PC-9 (cell line): ENCODE measurements at regions not wholly inside any gene's neighbourhood (a gene's known extent, or its start where the extent isn't known, plus 50 kb on each side); places are given as distances from the start of the nearest gene placed in this dataset.

Experiments used
- BruUV-seq: library from RNA; stranded (reverse); fragments of 400-500 nt; replicated peaks from 2 replicates; lab custom pipeline; 2021; lab: Mats Ljungman, UMichigan
- CTCF ChIA-PET: fragments of 300-600 bp; sonication (Branson Sonifier 250); formaldehyde crosslinking; loops from one replicate; lab custom pipeline; 2022; ENCODE audit warnings: antibody characterized with exemption; lab: Charles Lee
- POLR2A ChIA-PET: fragments of 300-600 bp; sonication (Branson Sonifier 250); formaldehyde crosslinking; loops from one replicate; lab custom pipeline; 2022; ENCODE audit warnings: antibody characterized with exemption; ENCODE audit not compliant: unreplicated experiment; lab: Charles Lee
- DNase-seq, 2 experiments: peaks; one replicate each; pipeline versions ENCODE4 v3.0.0 to v3.0.0-alpha.2; 2015 to 2022; ENCODE audit warnings: mixed read lengths in 1 of 2
- H2AFZ ChIP-seq: fragments of 200-600 bp; sonication (generic); 2 replicates; pipeline ENCODE4 v1.8.1; 2017; ENCODE audit warnings: antibody characterized with exemption
- H3F3A ChIP-seq: fragments of 200-600 bp; sonication (generic); 2 replicates; pipeline ENCODE4 v1.8.1; 2017; ENCODE audit warnings: antibody characterized with exemption, mild to moderate bottlenecking, low read depth; ENCODE audit not compliant: insufficient read depth
- H3K27ac ChIP-seq: fragments of 200-600 bp; sonication (generic); 2 replicates; pipeline ENCODE4 v1.6.1; 2016; ENCODE audit warnings: mixed run types
- H3K27me3 ChIP-seq: fragments of 200-600 bp; sonication (generic); 2 replicates; pipeline ENCODE4 v1.6.1; 2016; ENCODE audit warnings: low read depth, mixed run types; ENCODE audit not compliant: insufficient read depth
- H3K36me3 ChIP-seq: fragments of 200-600 bp; sonication (generic); 2 replicates; pipeline ENCODE4 v1.6.1; 2016; ENCODE audit warnings: low read depth, mixed run types
- H3K4me1 ChIP-seq: fragments of 200-600 bp; sonication (generic); replicated peaks from 2 replicates; pipeline ENCODE4 v1.6.1; 2016; ENCODE audit warnings: mixed run types; ENCODE audit not compliant: insufficient read depth
- H3K4me2 ChIP-seq: fragments of 200-600 bp; sonication (generic); 2 replicates; pipeline ENCODE4 v1.6.1; 2017; ENCODE audit warnings: mixed run types
- H3K4me3 ChIP-seq: fragments of 200-600 bp; sonication (generic); 2 replicates; pipeline ENCODE4 v1.6.1; 2016; ENCODE audit warnings: mixed run types
- H3K79me2 ChIP-seq: fragments of 200-600 bp; sonication (generic); 2 replicates; pipeline ENCODE4 v1.6.1; 2017; ENCODE audit warnings: low read depth, mixed run types
- H3K9me2 ChIP-seq: fragments of 200-600 bp; sonication (generic); 2 replicates; pipeline ENCODE4 v1.8.1; 2017; ENCODE audit warnings: mild to moderate bottlenecking; ENCODE audit not compliant: insufficient read depth
- H3K9me3 ChIP-seq: fragments of 200-600 bp; sonication (generic); 2 replicates; pipeline ENCODE4 v1.8.1; 2016; ENCODE audit warnings: low read depth; ENCODE audit not compliant: insufficient read depth
- H4K20me1 ChIP-seq: fragments of 200-600 bp; sonication (generic); 2 replicates; pipeline ENCODE4 v1.8.1; 2017; ENCODE audit not compliant: insufficient read depth
- EZH2 ChIP-seq: fragments of 200-600 bp; sonication (generic); IDR thresholded peaks from 2 replicates; pipeline ENCODE4 v1.8.0; 2017; ENCODE audit warnings: antibody characterized with exemption, low read depth
- intact Hi-C: fragments of 100-400 bp; cut with micrococcal nuclease; formaldehyde crosslinking; loops from one replicate; pipeline ENCODE4 v1.10.0; 2022; ENCODE audit not compliant: unreplicated experiment
- TF ChIP-seq, protein P1 (sequence below): fragments of 200-600 bp; sonication (generic); conservative IDR thresholded peaks from 2 replicates; pipeline ENCODE4 v1.6.1; 2017; ENCODE audit warnings: mixed run types, antibody characterized with exemption, mild to moderate bottlenecking, moderate library complexity

DNA sequence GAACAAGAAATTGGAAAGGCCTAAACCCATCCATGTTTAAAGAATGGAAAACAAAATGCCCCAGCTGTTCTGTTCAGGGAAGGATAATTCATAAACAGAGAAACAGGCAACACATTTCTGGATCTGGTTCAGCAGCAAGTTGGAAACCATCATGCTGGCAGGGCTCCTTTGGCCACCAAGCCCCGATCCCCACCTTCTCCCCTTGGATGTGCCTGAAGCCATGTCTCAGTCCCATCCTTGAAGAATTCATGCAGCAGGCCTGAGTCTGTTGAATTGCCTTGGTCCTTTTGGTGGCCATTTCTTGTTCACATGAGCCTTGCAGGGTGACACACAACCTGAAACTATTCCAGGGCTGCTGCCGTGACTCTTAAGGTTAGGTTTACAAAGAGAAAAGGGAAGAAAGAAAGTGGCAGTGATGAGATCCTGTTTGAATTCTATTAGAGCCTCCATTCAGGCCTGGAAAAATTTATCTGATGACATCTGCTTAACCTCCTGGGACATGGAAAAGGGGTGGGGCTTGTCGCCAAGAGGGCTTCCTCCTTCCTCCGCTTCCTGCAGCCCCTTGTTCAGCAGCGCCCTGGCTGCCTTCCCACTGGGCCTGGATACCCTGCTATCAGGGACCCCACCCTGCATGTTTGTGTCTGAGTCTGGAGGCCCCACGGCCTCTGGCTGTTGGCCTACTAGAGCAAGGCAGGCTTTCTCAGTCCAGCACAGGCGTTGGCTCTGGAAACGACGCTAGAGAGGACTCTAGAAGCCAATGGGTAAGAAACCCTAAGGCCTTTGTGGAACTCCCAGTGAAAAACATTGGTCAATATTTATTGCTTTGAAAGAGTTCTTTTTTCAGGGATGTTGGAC is 341.9 kb downstream of the C12orf75 start:
- Histone ChIP-seq H2AFZ (no peak overlapping the region), H3K4me2 (no peak overlapping the region), H4K20me1 (no peaks in the 10 kb centered on the region), H3K4me1 (no peaks in the 10 kb centered on the region), H3K27me3 (no peaks in the 10 kb centered on the region), H3K79me2 (no peaks in the 10 kb centered on the region), H3K36me3 (no peaks in the 10 kb centered on the region), H3K27ac (no peak overlapping the region), H3K9me3 (no peaks in the 10 kb centered on the region), H3F3A (no peaks in the 10 kb centered on the region), H3K9me2 (no peaks in the 10 kb centered on the region), H3K4me3 (no peak overlapping the region)
- TF ChIP-seq, protein P1, sequence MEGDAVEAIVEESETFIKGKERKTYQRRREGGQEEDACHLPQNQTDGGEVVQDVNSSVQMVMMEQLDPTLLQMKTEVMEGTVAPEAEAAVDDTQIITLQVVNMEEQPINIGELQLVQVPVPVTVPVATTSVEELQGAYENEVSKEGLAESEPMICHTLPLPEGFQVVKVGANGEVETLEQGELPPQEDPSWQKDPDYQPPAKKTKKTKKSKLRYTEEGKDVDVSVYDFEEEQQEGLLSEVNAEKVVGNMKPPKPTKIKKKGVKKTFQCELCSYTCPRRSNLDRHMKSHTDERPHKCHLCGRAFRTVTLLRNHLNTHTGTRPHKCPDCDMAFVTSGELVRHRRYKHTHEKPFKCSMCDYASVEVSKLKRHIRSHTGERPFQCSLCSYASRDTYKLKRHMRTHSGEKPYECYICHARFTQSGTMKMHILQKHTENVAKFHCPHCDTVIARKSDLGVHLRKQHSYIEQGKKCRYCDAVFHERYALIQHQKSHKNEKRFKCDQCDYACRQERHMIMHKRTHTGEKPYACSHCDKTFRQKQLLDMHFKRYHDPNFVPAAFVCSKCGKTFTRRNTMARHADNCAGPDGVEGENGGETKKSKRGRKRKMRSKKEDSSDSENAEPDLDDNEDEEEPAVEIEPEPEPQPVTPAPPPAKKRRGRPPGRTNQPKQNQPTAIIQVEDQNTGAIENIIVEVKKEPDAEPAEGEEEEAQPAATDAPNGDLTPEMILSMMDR: no peak
- intact Hi-C loops: no loop called here
- no peak for DNase-seq
- CTCF ChIA-PET: no interaction called here
- no TSS peak for BruUV-seq
- POLR2A ChIA-PET: no interaction called here

DNA sequence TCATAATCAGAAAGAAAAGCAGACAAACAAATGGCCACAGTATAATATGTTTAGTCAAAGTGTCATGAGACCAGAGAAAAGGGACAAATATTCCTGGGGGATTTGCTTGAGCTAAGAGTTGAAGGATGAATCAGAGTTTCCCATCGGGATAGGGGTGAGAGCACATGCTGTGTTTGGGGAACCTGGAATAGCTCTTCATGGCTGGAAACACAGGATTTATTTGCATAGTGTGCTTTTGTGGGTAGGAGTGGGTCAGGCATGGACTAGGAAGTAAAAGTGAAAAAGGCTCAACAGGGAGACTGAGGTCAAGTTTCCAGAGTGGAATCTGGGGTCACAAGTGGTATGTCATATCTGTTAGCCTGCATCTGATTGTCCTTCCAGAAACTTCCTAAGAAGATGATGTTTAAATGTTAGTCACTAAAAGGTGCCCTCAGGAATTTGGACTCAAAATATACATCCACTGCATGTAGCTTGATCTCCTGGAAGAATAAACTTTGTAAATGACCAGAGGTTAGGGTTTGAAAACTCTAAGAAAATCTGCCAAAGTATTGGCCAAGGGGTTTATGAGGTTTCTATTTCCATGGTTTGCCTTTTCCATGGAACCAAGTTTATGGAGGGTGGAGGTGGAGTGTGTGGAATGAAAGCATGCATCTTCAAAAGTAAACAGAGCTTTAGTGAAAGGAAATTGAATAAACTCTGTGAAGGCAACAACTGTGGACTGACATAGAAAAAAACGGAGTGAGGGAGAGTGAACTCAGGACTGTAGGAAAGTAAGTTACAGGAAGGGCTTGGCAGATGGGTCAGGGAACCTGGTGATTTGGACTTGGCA is 344.6 kb downstream of the C12orf75 start:
- no TSS peak for BruUV-seq
- POLR2A ChIA-PET: no interaction called here
- no peaks in the 10 kb centered on the region for H3F3A ChIP-seq
- DNase-seq: no peak
- H3K9me2 ChIP-seq: no peaks in the 10 kb centered on the region; the same call in 1 of the 2 replicates
- no peaks in the 10 kb centered on the region for H4K20me1 ChIP-seq
- H2AFZ ChIP-seq: no peak overlapping the region
- H3K79me2 ChIP-seq: no peaks in the 10 kb centered on the region
- TF ChIP-seq EZH2: no peak
- TF ChIP-seq, protein P1: no peak
- H3K9me3 ChIP-seq: no peaks in the 10 kb centered on the region; the same call in 1 of the 2 replicates
- no peak overlapping the region for H3K27ac ChIP-seq
- H3K27me3 ChIP-seq: no peaks in the 10 kb centered on the region
- H3K4me2 ChIP-seq: no peak overlapping the region
- no peak overlapping the region for H3K4me3 ChIP-seq
- H3K4me1 ChIP-seq: no peaks in the 10 kb centered on the region
- CTCF ChIA-PET: no interaction called here
- intact Hi-C loops: no loop called here
- no peaks in the 10 kb centered on the region for H3K36me3 ChIP-seq

DNA sequence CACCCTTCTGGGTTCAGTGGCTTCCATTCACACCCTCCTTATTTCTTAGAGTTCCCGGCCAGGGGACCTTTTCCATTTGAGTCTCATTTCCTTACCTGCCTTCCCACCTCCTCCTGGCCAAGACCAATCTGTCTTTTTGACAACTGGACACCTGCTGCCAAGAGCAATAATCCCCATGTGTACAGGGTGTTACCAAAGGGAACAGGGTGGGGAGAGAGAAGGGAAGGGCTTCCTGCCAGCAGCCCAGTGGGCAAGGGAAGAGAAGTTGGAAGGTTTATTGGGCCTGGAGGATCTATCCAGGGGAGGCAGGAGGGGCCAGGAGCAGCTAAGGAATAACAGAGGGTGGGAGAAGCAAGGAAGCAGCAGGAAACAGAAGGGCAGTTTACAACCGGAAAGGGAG is 346.2 kb downstream of the C12orf75 start:
- Histone ChIP-seq H3K9me2 (no peaks in the 10 kb centered on the region; the same call in 1 of the 2 replicates), H3K4me3 (no peak overlapping the region), H2AFZ (no peak overlapping the region), H3K27me3 (no peaks in the 10 kb centered on the region), H3K9me3 (no peaks in the 10 kb centered on the region; the same call in 1 of the 2 replicates), H3K79me2 (no peaks in the 10 kb centered on the region), H3K36me3 (no peaks in the 10 kb centered on the region), H3K4me2 (no peak overlapping the region), H3K27ac (no peak overlapping the region), H3F3A (no peaks in the 10 kb centered on the region), H4K20me1 (no peaks in the 10 kb centered on the region), H3K4me1 (no peaks in the 10 kb centered on the region)
- peak in 1 of 2 experiments; percentile 52 for DNase-seq
- intact Hi-C loops: no loop called here
- ChIA-PET CTCF (interaction anchor here (0.7 kb wide), 1 partner anchor 346 kb away, joined by 13 read pairs; no protein-coding TSS in a partner anchor), POLR2A (no interaction called here)
- no TSS peak for BruUV-seq
- TF ChIP-seq EZH2: no peak
- TF ChIP-seq, protein P1: no peak
